ENCODE measurements at regions not wholly inside any gene's neighbourhood (a gene's known extent, or its start where the extent isn't known, plus 50 kb on each side); places are given as distances from the start of the nearest gene placed in this dataset.

DNA sequence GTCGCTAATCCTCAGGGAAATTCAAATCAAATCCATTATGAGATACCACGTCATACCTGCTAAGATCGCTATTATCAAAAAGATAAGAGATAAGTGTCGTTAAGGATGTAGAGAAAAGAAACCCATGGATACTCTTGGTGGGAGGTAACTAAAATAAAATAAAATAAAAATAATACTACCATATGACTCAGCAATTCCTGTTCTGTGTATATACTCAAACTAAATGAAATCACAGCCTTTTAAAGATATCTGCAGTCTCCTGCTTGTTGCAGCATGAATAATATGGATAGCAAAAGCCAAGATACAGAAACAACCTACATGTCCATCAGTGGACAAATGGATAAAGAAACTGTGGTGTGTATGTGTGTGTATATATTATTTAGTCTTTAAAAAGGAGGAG lies 105.8 kb upstream of the IL15 start:
- no peak for TF ChIP-seq CTCF (conservative IDR thresholded peaks at IDR 0.05)

DNA sequence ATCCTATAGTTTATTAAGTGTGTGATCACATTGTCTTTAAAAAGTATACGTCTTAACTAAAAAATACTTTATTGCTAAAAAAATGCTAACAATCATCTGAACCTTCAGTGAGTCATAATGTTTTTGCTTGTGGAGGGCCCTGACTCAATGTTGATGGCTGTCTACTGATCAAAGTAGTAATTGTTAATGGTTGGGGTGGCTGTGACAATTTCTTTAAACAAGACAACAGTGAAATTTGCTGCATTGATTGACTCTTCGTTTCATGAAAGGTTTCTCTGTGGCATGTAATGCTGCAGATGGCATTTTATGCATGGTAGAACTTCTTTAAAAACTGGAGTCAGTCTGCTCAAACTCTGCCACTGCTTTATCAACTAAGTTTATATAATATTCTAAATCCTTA lies 101.4 kb upstream of the IL15 start:
- TF ChIP-seq CTCF (conservative IDR thresholded peaks at IDR 0.05) = no peak
- H3K27ac ChIP-seq = no peak overlapping the region

More for the DNA sequence above, 105.8 kb upstream of the IL15 start:
- H3K27ac ChIP-seq = no peak overlapping the region

DNA sequence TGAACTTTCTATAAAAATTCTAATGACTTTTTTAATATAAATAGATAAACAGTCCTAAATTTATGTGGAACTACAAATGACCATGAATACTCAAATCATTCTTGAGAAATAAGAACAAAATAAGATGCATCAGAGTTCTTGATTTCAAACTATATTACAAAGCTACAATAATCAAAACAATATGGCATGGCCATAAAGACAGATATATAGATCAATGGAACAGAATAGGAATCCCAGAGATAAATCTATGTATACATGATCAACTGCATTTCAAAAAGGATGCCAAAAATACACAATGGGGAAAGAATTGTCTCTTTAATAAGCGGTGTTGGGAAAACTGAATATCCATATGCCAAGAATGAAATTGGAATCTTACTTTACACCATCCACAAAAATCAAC lies 98.4 kb upstream of the IL15 start:
- H3K27ac ChIP-seq = no peak overlapping the region
- no peak for TF ChIP-seq CTCF (conservative IDR thresholded peaks at IDR 0.05)

GRCh38 chr4:141540643-141541042 lies 95.7 kb upstream of the IL15 start:
- TF ChIP-seq CTCF (conservative IDR thresholded peaks at IDR 0.05) = no peak
- H3K27ac ChIP-seq = no peak overlapping the region

- no peak for TF ChIP-seq CTCF (conservative IDR thresholded peaks at IDR 0.05)
- no peak overlapping the region for H3K27ac ChIP-seq
These were observed 94.5 kb upstream of the IL15 start for GRCh38 chr4:141541851-141542250.

DNA sequence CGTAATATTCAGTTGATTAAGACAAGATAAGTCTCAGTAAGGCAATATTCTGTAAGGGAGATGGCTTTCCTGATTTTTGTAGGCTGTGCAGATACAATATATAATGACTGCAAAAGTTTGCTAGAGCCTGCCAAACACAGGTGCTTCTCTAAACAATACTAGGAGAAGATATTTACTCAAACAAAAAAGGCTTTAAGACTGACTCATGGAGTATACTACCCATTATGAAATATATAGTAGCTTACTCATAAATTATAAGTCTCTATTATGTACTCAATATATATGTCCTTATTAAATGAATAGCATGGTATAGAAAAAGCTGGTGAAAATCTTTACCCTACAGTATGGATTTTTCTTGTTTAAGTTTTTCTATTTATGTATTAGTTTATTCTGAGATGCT lies 93.2 kb upstream of the IL15 start:
- no peak for TF ChIP-seq CTCF (conservative IDR thresholded peaks at IDR 0.05)
- H3K27ac ChIP-seq = no peak overlapping the region

- TF ChIP-seq CTCF (conservative IDR thresholded peaks at IDR 0.05) = no peak
- H3K27ac ChIP-seq = no peak overlapping the region
These were observed 92.7 kb upstream of the IL15 start for GRCh38 chr4:141543706-141544105.

- no peak for TF ChIP-seq CTCF (conservative IDR thresholded peaks at IDR 0.05)
- no peak overlapping the region for H3K27ac ChIP-seq
These were observed 87.6 kb upstream of the IL15 start for GRCh38 chr4:141548791-141549190.
